ENCODE measurements at regions not wholly inside any gene's neighbourhood (a gene's known extent, or its start where the extent isn't known, plus 50 kb on each side); places are given as distances from the start of the nearest gene placed in this dataset.

GRCh38 chr4:35125995-35126712 is 1118.2 kb downstream of the ARAP2 start:
- Histone ChIP-seq H3K79me2 (ENCODE audit: insufficient read depth, low read length) (no peaks in the 10 kb centered on the region), H3K27ac (ENCODE audit: low read depth, low read length, poor library complexity, severe bottlenecking) (no peak overlapping the region), H3K9me2 (ENCODE audit: low read depth, low read length) (no peaks in the 10 kb centered on the region), H3K4me3 (ENCODE audit: low read depth, low read length, poor library complexity, severe bottlenecking) (no peak overlapping the region), H4K20me1 (ENCODE audit: insufficient read depth, low read length) (no peaks in the 10 kb centered on the region), H3K4me1 (ENCODE audit: insufficient read depth, low read length, severe bottlenecking) (no peaks in the 10 kb centered on the region), H3K9ac (ENCODE audit: low read length) (no peak overlapping the region), H3F3A (ENCODE audit: insufficient read depth, low read length) (no peaks in the 10 kb centered on the region), H3K4me2 (ENCODE audit: low read length) (no peak overlapping the region), H3K9me3 (ENCODE audit: low read length) (no peaks in the 10 kb centered on the region), H3K27me3 (ENCODE audit: insufficient read depth, low read length) (no peaks in the 10 kb centered on the region), H2AFZ (ENCODE audit: low read length) (no peak overlapping the region), H3K36me3 (ENCODE audit: insufficient read depth, low read length) (no peaks in the 10 kb centered on the region)
- TF ChIP-seq EZH2 (IDR thresholded peaks at IDR 0.05; ENCODE audit: borderline replicate concordance, low read length) (no peak), CTCF (IDR thresholded peaks at IDR 0.05; ENCODE audit: low read length) (no peak)

GRCh38 chr4:35138449-35138848 is 1105.9 kb downstream of the ARAP2 start:
- no peaks in the 10 kb centered on the region for H3K9me2 ChIP-seq (ENCODE audit: low read depth, low read length)
- no peaks in the 10 kb centered on the region for H3K4me1 ChIP-seq (ENCODE audit: insufficient read depth, low read length, severe bottlenecking)
- TF ChIP-seq CTCF (IDR thresholded peaks at IDR 0.05; ENCODE audit: low read length): no peak
- no peak for TF ChIP-seq EZH2 (IDR thresholded peaks at IDR 0.05; ENCODE audit: borderline replicate concordance, low read length)
- no peak overlapping the region for H2AFZ ChIP-seq (ENCODE audit: low read length)
- H3F3A ChIP-seq (ENCODE audit: insufficient read depth, low read length): no peaks in the 10 kb centered on the region
- no peaks in the 10 kb centered on the region for H3K79me2 ChIP-seq (ENCODE audit: insufficient read depth, low read length)
- no peak overlapping the region for H3K4me2 ChIP-seq (ENCODE audit: low read length)
- H4K20me1 ChIP-seq (ENCODE audit: insufficient read depth, low read length): no peaks in the 10 kb centered on the region
- no peaks in the 10 kb centered on the region for H3K9me3 ChIP-seq (ENCODE audit: low read length)
- no peaks in the 10 kb centered on the region for H3K27me3 ChIP-seq (ENCODE audit: insufficient read depth, low read length)
- H3K9ac ChIP-seq (ENCODE audit: low read length): no peak overlapping the region
- H3K4me3 ChIP-seq (ENCODE audit: low read depth, low read length, poor library complexity, severe bottlenecking): no peak overlapping the region
- no peak overlapping the region for H3K27ac ChIP-seq (ENCODE audit: low read depth, low read length, poor library complexity, severe bottlenecking)
- H3K36me3 ChIP-seq (ENCODE audit: insufficient read depth, low read length): no peaks in the 10 kb centered on the region

- Histone ChIP-seq H3K4me2 (ENCODE audit: low read length) (no peak overlapping the region), H3F3A (ENCODE audit: insufficient read depth, low read length) (no peaks in the 10 kb centered on the region), H3K9me2 (ENCODE audit: low read depth, low read length) (no peaks in the 10 kb centered on the region), H3K27ac (ENCODE audit: low read depth, low read length, poor library complexity, severe bottlenecking) (no peak overlapping the region), H4K20me1 (ENCODE audit: insufficient read depth, low read length) (no peaks in the 10 kb centered on the region), H3K9me3 (ENCODE audit: low read length) (no peaks in the 10 kb centered on the region), H2AFZ (ENCODE audit: low read length) (no peak overlapping the region), H3K36me3 (ENCODE audit: insufficient read depth, low read length) (no peaks in the 10 kb centered on the region), H3K79me2 (ENCODE audit: insufficient read depth, low read length) (no peaks in the 10 kb centered on the region), H3K4me3 (ENCODE audit: low read depth, low read length, poor library complexity, severe bottlenecking) (no peak overlapping the region), H3K27me3 (ENCODE audit: insufficient read depth, low read length) (no peaks in the 10 kb centered on the region), H3K4me1 (ENCODE audit: insufficient read depth, low read length, severe bottlenecking) (no peaks in the 10 kb centered on the region), H3K9ac (ENCODE audit: low read length) (no peak overlapping the region)
- TF ChIP-seq CTCF (IDR thresholded peaks at IDR 0.05; ENCODE audit: low read length) (no peak), EZH2 (IDR thresholded peaks at IDR 0.05; ENCODE audit: borderline replicate concordance, low read length) (no peak)
These were observed 1096.6 kb downstream of the ARAP2 start for GRCh38 chr4:35147761-35148160.

Measured in OCI-LY1 (cell line).